ENCODE measurements at regions not wholly inside any gene's neighbourhood (a gene's known extent, or its start where the extent isn't known, plus 50 kb on each side); places are given as distances from the start of the nearest gene placed in this dataset.

GRCh38 chr4:55249476-55249875 lies 96.6 kb upstream of the SRD5A3 start:
- H3K27ac ChIP-seq = no peak overlapping the region
- TF ChIP-seq Cebpa-rat (IDR thresholded peaks at IDR 0.05) = no peak
- no peaks in the 10 kb centered on the region for H3K36me3 ChIP-seq
- H3K4me1 ChIP-seq = no peaks in the 10 kb centered on the region
- H3K9me3 ChIP-seq = no peaks in the 10 kb centered on the region
- H3K4me3 ChIP-seq = no peak overlapping the region
- no peaks in the 10 kb centered on the region for H4K20me1 ChIP-seq
- no peak overlapping the region for H3K4me2 ChIP-seq
- no peak overlapping the region for H3K9ac ChIP-seq
- no peaks in the 10 kb centered on the region for H3K27me3 ChIP-seq

DNA sequence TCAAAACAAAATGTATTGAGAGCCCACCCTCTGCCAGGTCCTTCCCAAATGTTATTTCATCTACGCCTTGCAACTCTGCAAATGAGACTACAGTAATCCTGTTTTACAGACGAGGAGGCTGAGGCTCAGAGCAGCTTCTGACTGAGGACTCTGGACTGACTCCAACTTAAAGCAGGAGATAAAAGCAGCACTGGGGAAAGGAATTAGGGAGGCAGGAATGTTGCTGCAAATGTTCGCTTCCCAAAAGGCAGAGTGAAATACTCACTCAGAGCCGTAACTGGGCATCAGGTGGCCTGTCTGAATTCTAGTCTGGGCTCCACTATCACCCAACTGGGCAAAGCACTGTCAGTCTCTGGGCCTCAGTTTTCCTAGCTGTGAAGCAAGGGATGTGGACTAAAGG lies 94.7 kb upstream of the SRD5A3 start:
- H3K4me2 ChIP-seq = no peak overlapping the region
- no peaks in the 10 kb centered on the region for H3K36me3 ChIP-seq
- TF ChIP-seq Cebpa-rat (IDR thresholded peaks at IDR 0.05) = no peak
- H3K4me3 ChIP-seq = no peak overlapping the region
- H3K27ac ChIP-seq = no peak overlapping the region
- no peaks in the 10 kb centered on the region for H3K27me3 ChIP-seq
- H3K9me3 ChIP-seq = no peaks in the 10 kb centered on the region
- no peaks in the 10 kb centered on the region for H4K20me1 ChIP-seq
- no peaks in the 10 kb centered on the region for H3K4me1 ChIP-seq
- no peak overlapping the region for H3K9ac ChIP-seq

DNA sequence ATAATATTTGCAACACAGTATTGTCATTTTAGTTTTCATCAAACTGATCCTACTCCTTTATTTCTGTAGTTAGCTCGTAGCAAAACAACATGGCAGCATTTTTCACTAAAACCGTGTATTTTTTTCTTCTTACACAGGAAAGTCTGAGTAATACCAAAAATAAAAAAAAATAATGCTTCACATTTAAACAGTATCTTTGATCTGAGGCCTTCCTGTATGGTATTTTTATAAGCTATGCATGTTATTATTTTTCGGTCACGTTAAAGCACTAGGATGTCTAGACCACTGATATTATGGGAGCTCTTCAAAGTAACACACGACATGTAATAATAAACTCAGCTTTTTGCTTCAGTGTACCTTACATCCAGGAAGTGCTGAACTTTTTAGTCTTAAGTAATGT lies 94.1 kb upstream of the SRD5A3 start:
- no peak overlapping the region for H3K4me3 ChIP-seq
- H4K20me1 ChIP-seq = no peaks in the 10 kb centered on the region
- no peaks in the 10 kb centered on the region for H3K27me3 ChIP-seq
- H3K4me1 ChIP-seq = no peaks in the 10 kb centered on the region
- no peak for TF ChIP-seq Cebpa-rat (IDR thresholded peaks at IDR 0.05)
- H3K36me3 ChIP-seq = no peaks in the 10 kb centered on the region
- H3K9ac ChIP-seq = no peak overlapping the region
- no peak overlapping the region for H3K27ac ChIP-seq
- no peaks in the 10 kb centered on the region for H3K9me3 ChIP-seq
- H3K4me2 ChIP-seq = no peak overlapping the region

DNA sequence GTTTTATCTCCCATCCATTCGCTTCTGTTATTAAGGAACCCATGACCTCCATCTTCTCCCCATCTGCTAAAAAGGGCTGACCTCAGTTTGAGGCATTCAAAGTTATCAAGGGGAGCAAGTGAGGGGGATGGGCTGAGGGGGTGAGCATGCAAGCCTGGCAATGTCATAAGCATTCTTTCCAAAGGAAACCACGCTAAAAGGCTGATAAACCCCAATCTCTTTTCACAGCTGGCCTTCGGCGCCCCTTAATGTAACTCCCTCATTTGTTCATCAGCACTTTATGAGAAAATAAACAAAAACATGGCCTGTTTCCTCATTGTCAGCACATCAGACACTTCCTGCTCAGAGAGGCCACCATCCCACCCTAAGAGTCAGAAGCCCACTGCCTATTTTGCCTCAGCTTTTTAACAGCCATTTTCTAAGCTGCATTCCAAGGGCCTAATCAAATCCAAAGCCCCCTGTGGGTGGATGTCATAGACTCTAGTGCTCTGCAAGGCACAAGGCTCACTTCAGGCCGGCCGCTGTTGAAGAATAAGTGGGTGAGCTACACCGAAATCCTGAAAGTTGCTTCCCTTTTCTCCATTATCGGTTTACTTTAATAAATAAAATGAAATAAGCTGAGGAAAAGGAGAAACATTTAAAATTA lies 92.0 kb upstream of the SRD5A3 start:
- Histone ChIP-seq H3K4me3 (no peak overlapping the region), H3K27ac (no peak overlapping the region), H3K36me3 (no peaks in the 10 kb centered on the region), H4K20me1 (no peaks in the 10 kb centered on the region), H3K9me3 (no peaks in the 10 kb centered on the region), H3K9ac (no peak overlapping the region), H3K4me2 (no peak overlapping the region), H3K4me1 (no peaks in the 10 kb centered on the region), H3K27me3 (no peaks in the 10 kb centered on the region)
- TF ChIP-seq Cebpa-rat (IDR thresholded peaks at IDR 0.05) = no peak

- Histone ChIP-seq H3K4me3 (no peak overlapping the region), H3K36me3 (no peaks in the 10 kb centered on the region), H3K27me3 (no peaks in the 10 kb centered on the region), H4K20me1 (no peaks in the 10 kb centered on the region), H3K4me1 (no peaks in the 10 kb centered on the region), H3K4me2 (no peak overlapping the region), H3K27ac (no peak overlapping the region), H3K9ac (no peak overlapping the region), H3K9me3 (no peaks in the 10 kb centered on the region)
- TF ChIP-seq Cebpa-rat (IDR thresholded peaks at IDR 0.05) = no peak
These were observed 90.9 kb upstream of the SRD5A3 start for GRCh38 chr4:55255179-55255578.

GRCh38 chr4:55256787-55257186 lies 89.3 kb upstream of the SRD5A3 start:
- H3K27ac ChIP-seq = no peak overlapping the region
- H3K9me3 ChIP-seq = no peaks in the 10 kb centered on the region
- H3K36me3 ChIP-seq = no peaks in the 10 kb centered on the region
- no peaks in the 10 kb centered on the region for H3K4me1 ChIP-seq
- no peak for TF ChIP-seq Cebpa-rat (IDR thresholded peaks at IDR 0.05)
- H3K4me2 ChIP-seq = no peak overlapping the region
- H3K4me3 ChIP-seq = no peak overlapping the region
- no peaks in the 10 kb centered on the region for H3K27me3 ChIP-seq
- H3K9ac ChIP-seq = no peak overlapping the region
- H4K20me1 ChIP-seq = no peaks in the 10 kb centered on the region

GRCh38 chr4:55258152-55258865 lies 87.7 kb upstream of the SRD5A3 start:
- no peak overlapping the region for H3K4me2 ChIP-seq
- no peaks in the 10 kb centered on the region for H3K4me1 ChIP-seq
- no peaks in the 10 kb centered on the region for H4K20me1 ChIP-seq
- no peak overlapping the region for H3K4me3 ChIP-seq
- no peaks in the 10 kb centered on the region for H3K27me3 ChIP-seq
- no peaks in the 10 kb centered on the region for H3K9me3 ChIP-seq
- no peak for TF ChIP-seq Cebpa-rat (IDR thresholded peaks at IDR 0.05)
- H3K27ac ChIP-seq = no peak overlapping the region
- H3K9ac ChIP-seq = no peak overlapping the region
- H3K36me3 ChIP-seq = no peaks in the 10 kb centered on the region

DNA sequence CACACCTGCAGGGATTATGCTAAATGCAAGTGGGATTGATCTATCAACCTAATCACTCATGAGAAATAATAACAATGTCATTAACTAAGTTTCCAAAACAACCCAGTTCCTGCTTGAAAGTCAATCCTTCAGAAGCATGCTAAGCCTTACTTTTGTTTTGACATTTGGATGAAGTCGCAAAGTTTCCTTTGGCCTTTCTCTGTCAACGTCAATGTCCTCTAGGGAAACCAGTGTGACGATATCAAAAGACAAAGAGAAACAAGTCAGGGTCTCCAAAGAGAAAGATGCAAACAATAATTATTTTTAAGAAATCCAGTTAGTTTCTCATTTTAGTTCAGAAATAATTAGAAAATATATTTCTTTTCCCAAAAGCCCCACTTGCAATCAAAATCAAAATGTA lies 86.7 kb upstream of the SRD5A3 start:
- Histone ChIP-seq H3K27me3 (no peaks in the 10 kb centered on the region), H4K20me1 (no peaks in the 10 kb centered on the region), H3K36me3 (no peaks in the 10 kb centered on the region), H3K27ac (no peak overlapping the region), H3K4me3 (no peak overlapping the region), H3K9ac (no peak overlapping the region), H3K9me3 (no peaks in the 10 kb centered on the region), H3K4me1 (no peaks in the 10 kb centered on the region), H3K4me2 (no peak overlapping the region)
- no peak for TF ChIP-seq Cebpa-rat (IDR thresholded peaks at IDR 0.05)

GRCh38 chr4:55269470-55269869 lies 76.6 kb upstream of the SRD5A3 start:
- Histone ChIP-seq H3K4me1 (no peaks in the 10 kb centered on the region), H3K27ac (no peak overlapping the region), H3K9ac (no peak overlapping the region), H3K36me3 (no peaks in the 10 kb centered on the region), H3K4me2 (no peak overlapping the region), H4K20me1 (no peaks in the 10 kb centered on the region), H3K9me3 (no peaks in the 10 kb centered on the region), H3K27me3 (no peaks in the 10 kb centered on the region), H3K4me3 (no peak overlapping the region)
- no peak for TF ChIP-seq Cebpa-rat (IDR thresholded peaks at IDR 0.05)

- no peaks in the 10 kb centered on the region for H3K4me1 ChIP-seq
These were observed 76.0 kb upstream of the SRD5A3 start for GRCh38 chr4:55269995-55270394.

More at GRCh38 chr4:55269995-55270394, 76.0 kb upstream of the SRD5A3 start:
- Histone ChIP-seq H3K4me2 (no peak overlapping the region), H3K27me3 (no peaks in the 10 kb centered on the region), H3K4me3 (no peak overlapping the region), H3K9me3 (no peaks in the 10 kb centered on the region), H3K9ac (no peak overlapping the region), H3K27ac (no peak overlapping the region), H3K36me3 (no peaks in the 10 kb centered on the region), H4K20me1 (no peaks in the 10 kb centered on the region)
- TF ChIP-seq Cebpa-rat (IDR thresholded peaks at IDR 0.05) = no peak
